Prostate gland (tissue), 2 donors: ENCODE measurements at regions not wholly inside any gene's neighbourhood (a gene's known extent, or its start where the extent isn't known, plus 50 kb on each side); places are given as distances from the start of the nearest gene placed in this dataset.

Experiments
- POLR2A ChIP-seq: fragments of 450-650 bp; IDR thresholded peaks from one replicate; pipeline ENCODE4 v1.6.1; 2016; ENCODE audit warnings: antibody characterized with exemption, mild to moderate bottlenecking
- TF ChIP-seq, protein P1 (sequence below), 4 experiments: fragments of 200-600 bp in 2 of 4; fragments of 450-650 bp in 2 of 4; sonication (generic) in 2 of 4; IDR thresholded peaks; 1 replicate in 3 of 4; 2 replicates in 1 of 4; pipeline ENCODE4 v1.5.1; 2016 to 2019; ENCODE audit warnings: antibody characterized with exemption in 4 of 4, mild to moderate bottlenecking in 2 of 4, moderate library complexity in 2 of 4

DNA sequence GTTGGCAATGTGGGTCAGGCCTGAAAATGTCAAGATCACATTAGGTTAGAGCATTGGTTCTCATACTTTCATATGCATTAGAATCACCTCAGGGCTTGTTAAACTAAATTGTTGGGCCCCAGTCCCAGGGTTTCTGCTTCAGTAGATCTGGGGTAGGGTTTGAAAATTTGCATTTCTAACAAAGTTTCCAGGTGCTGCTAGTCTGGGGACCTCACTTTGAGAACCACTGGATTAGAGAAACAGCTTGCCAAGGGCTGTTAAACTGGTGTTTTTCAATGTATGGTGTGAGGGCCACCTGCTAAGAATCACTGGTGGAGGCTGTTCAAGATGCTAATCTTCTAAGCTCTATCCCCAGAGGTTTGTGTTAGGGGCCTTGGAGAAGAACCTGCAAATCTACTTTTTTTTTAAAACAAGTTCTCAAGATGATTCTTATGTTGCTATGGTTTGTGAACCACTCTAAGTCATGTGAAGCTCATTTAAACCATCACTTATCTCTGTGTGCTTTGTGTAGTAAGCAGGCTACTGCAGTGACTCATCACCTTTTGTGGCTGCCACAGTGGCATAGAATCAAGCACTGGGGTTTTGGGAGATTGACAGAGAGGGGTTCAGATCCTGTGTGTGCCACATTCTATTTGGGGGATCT, 152.2 kb downstream of the S1PR1 start:
- TF ChIP-seq, protein P1, sequence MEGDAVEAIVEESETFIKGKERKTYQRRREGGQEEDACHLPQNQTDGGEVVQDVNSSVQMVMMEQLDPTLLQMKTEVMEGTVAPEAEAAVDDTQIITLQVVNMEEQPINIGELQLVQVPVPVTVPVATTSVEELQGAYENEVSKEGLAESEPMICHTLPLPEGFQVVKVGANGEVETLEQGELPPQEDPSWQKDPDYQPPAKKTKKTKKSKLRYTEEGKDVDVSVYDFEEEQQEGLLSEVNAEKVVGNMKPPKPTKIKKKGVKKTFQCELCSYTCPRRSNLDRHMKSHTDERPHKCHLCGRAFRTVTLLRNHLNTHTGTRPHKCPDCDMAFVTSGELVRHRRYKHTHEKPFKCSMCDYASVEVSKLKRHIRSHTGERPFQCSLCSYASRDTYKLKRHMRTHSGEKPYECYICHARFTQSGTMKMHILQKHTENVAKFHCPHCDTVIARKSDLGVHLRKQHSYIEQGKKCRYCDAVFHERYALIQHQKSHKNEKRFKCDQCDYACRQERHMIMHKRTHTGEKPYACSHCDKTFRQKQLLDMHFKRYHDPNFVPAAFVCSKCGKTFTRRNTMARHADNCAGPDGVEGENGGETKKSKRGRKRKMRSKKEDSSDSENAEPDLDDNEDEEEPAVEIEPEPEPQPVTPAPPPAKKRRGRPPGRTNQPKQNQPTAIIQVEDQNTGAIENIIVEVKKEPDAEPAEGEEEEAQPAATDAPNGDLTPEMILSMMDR (IDR thresholded peaks at IDR 0.05) = no peak
- no peak for TF ChIP-seq POLR2A
